ENCODE measurements at regions not wholly inside any gene's neighbourhood (a gene's known extent, or its start where the extent isn't known, plus 50 kb on each side); places are given as distances from the start of the nearest gene placed in this dataset.

DNA sequence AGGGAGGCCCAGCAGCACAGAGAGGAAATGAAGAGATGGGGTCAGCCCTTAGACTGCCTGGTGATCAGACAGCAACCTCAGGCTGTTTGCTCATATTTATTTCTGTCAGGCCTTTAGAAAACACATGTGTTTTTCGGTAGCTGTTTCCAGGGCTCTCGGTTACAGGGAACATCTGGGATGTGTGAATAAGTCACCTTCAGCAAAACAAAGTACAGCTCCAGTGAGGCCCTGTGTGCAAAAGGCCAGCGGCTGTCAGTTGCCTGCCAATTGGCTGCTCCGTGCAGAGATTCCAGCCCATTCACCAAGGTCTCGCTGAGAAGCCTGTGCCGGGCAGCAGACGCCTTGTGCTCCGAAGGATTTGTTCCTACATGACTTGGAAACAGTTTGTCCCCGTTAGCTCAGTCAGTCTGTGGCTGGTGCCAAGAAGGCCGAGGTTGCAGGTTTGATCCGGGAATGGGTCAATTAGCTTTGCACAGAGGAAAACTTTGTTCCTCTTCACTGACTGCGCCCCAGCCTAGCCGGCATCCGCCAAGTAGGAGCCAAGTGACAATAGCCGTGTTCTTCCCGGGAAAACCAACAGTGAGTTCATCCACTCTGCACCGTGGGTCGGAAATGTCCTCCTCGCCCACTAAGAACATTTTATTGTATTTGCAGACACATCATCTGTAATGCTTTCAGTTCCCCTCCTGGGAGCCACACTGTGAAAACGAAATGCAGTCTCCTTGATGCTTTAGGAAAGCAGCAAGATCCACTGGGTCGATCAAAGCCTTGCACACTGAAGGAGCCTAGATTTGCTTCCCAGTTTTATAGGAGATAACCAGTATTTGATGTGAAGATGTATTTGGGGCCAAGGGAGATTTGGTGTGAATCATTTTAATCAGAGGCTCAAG lies 315.4 kb upstream of the CDYL start:
- TF ChIP-seq, protein P1, sequence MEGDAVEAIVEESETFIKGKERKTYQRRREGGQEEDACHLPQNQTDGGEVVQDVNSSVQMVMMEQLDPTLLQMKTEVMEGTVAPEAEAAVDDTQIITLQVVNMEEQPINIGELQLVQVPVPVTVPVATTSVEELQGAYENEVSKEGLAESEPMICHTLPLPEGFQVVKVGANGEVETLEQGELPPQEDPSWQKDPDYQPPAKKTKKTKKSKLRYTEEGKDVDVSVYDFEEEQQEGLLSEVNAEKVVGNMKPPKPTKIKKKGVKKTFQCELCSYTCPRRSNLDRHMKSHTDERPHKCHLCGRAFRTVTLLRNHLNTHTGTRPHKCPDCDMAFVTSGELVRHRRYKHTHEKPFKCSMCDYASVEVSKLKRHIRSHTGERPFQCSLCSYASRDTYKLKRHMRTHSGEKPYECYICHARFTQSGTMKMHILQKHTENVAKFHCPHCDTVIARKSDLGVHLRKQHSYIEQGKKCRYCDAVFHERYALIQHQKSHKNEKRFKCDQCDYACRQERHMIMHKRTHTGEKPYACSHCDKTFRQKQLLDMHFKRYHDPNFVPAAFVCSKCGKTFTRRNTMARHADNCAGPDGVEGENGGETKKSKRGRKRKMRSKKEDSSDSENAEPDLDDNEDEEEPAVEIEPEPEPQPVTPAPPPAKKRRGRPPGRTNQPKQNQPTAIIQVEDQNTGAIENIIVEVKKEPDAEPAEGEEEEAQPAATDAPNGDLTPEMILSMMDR (IDR thresholded peaks at IDR 0.05): no peak
- Histone ChIP-seq H3K36me3 (no peaks in the 10 kb centered on the region), H3K27ac (peak overlapping the region; percentile 61 to 69), H3K27me3 (no peaks in the 10 kb centered on the region), H3K4me3 (no peak overlapping the region), H3K9me3 (no peaks in the 10 kb centered on the region), H3K4me1 (peaks cover 0 to 24% of the 10 kb centered on the region in 2 donors)
- DNase-seq (ENCODE audit: low spot score): peak; percentile 91

DNA sequence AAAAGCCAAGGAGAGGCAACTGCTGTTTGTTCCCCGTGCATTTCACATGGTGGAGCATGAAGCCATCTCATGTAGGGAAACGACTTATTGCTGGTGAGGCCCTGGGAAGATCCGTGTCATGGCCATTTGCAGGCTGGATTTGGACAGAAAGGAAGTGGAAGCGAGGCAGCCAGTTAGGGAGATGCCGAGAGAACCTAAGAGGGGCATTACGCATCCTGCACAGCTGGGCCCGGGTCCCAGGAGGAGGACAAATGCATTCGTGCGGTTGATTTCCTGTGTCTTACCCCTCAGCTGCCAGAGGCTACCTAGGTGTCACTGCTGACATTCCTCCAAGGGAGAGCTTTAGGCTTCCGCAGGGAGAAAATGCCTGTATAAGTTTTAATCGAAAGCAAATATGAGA lies 316.2 kb upstream of the CDYL start:
- Histone ChIP-seq H3K4me3 (no peak overlapping the region), H3K27me3 (no peaks in the 10 kb centered on the region), H3K36me3 (no peaks in the 10 kb centered on the region), H3K9me3 (no peaks in the 10 kb centered on the region), H3K4me1 (peaks cover 0 to 24% of the 10 kb centered on the region in 2 donors), H3K27ac (peak overlapping the region; percentile 61 to 69)
- DNase-seq (ENCODE audit: low spot score): no peak
- TF ChIP-seq, protein P1 (IDR thresholded peaks at IDR 0.05): no peak

DNA sequence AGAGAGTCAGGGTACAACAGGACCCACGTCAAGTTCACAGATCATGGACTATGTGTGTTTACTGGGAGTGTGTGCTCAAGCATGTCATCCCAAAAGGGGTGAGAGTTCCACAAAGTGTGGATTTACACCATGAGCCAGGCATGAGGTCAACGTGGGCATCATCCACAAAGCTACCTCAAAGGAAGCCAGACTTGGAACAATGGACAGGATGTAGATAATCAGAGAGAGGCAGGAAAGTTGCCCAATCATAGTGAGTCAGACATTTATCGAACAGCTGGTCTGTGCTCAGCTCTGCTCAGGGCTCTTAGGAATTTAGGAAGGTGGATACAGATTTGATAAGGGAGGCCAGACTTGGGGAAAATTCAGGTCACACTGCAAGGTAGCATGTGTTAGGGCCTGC lies 317.2 kb upstream of the CDYL start:
- Histone ChIP-seq H3K27me3 (no peaks in the 10 kb centered on the region), H3K36me3 (no peaks in the 10 kb centered on the region), H3K4me3 (no peak overlapping the region), H3K9me3 (no peaks in the 10 kb centered on the region), H3K4me1 (peaks cover 0 to 24% of the 10 kb centered on the region in 2 donors), H3K27ac (peak overlapping the region in 1 of 2 donors; percentile 69)
- DNase-seq (ENCODE audit: low spot score): peak; percentile 62
- TF ChIP-seq, protein P1 (IDR thresholded peaks at IDR 0.05): no peak

DNA sequence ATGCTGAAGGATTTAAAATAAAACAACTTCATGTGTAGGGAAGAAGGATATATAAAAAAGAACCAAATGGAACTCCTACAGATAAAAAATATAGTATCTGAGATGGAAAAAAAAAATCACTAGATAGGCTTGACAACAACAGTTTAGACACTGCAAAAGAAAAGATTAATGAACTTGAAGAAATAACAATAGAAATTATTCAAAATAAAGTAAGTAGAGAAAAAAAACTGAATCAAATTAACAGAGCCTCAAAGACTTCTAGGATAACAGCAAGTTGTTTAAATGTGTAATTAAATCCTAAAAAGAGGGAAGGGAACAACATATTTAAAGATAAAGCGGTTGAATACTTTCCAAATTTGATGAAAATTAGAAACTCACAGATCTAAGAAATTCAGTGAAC lies 316.3 kb upstream of the ECI2 start:
- no peak for DNase-seq (ENCODE audit: low spot score)
- Histone ChIP-seq H3K4me3 (no peak overlapping the region), H3K27ac (no peak overlapping the region), H3K36me3 (no peaks in the 10 kb centered on the region), H3K4me1 (peaks cover 0 to 8% of the 10 kb centered on the region in 2 donors), H3K27me3 (no peaks in the 10 kb centered on the region), H3K9me3 (no peaks in the 10 kb centered on the region)
- TF ChIP-seq, protein P1 (IDR thresholded peaks at IDR 0.05): no peak

DNA sequence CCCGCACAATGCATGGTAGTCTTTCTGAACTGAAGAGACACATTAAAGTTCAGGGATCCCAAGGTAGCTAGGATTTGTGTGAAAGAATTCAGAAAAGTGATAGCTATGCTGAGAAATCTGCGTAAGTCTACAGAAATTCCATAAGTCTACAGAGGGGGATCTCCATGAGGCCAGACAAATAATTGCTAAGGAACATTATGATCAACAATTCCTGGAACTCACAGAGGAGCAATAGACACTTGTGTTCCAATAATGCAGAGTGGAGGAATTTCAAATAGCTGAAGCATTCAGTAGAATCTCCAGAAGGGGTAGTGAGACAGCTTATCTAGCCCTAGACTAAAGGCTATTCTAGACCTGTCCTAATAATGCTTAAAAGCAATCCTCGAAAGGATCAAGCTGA lies 315.7 kb upstream of the ECI2 start:
- Histone ChIP-seq H3K4me3 (no peak overlapping the region), H3K27ac (no peak overlapping the region), H3K4me1 (peaks cover 0 to 12% of the 10 kb centered on the region in 2 donors), H3K36me3 (no peaks in the 10 kb centered on the region), H3K9me3 (no peaks in the 10 kb centered on the region), H3K27me3 (no peaks in the 10 kb centered on the region)
- no peak for DNase-seq (ENCODE audit: low spot score)
- TF ChIP-seq, protein P1 (IDR thresholded peaks at IDR 0.05): no peak

Measured in right atrium auricular region (tissue), 2 donors.